HG02943 (cell line): ENCODE measurements at regions not wholly inside any gene's neighbourhood (a gene's known extent, or its start where the extent isn't known, plus 50 kb on each side); places are given as distances from the start of the nearest gene placed in this dataset.

Experiments
- ATAC-seq: cut with Tn5 transposase; IDR thresholded peaks from one replicate; pipeline ENCODE4 v1.9.1; 2021; ENCODE audit warnings: mild to moderate bottlenecking, low read depth, moderate library complexity; ENCODE audit not compliant: unreplicated experiment

DNA sequence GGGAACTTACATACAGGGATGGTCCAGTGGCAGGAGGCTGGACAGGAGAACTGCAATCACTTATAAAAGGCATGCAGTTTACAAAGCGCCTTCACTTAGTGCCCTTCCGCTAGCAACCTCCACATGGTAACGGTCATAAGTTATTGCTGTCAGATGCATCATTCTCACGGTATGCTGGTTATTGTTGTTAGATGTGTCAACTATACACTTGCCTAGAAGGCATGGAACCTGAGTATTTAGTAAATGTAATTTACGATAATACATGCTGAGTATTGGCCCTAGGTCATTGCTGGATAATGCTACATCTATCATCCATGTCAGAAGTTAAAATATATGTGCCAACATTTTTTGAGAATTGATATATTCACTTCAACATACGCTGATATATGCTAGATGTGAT lies 155.1 kb upstream of the MBL2 start:
- no peak for ATAC-seq

DNA sequence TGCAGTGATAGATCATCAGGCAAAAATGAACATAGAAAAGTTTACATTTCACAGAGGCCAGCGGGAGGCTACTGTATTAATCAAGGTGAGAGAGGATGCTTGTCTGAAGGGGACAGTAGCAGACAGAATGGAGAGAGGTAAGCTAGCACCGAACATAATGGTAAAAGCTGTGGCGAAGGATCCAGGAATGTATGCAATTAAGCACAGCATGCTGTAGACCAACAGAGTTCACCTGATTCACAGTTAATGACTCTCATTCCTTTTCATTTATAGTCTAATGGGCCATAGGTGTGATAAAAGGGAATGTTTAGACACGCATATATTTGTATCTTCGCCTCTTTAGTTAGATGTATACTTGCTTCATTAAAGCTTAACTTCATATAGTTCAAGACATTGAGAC lies 150.9 kb upstream of the MBL2 start:
- ATAC-seq, result no peak

DNA sequence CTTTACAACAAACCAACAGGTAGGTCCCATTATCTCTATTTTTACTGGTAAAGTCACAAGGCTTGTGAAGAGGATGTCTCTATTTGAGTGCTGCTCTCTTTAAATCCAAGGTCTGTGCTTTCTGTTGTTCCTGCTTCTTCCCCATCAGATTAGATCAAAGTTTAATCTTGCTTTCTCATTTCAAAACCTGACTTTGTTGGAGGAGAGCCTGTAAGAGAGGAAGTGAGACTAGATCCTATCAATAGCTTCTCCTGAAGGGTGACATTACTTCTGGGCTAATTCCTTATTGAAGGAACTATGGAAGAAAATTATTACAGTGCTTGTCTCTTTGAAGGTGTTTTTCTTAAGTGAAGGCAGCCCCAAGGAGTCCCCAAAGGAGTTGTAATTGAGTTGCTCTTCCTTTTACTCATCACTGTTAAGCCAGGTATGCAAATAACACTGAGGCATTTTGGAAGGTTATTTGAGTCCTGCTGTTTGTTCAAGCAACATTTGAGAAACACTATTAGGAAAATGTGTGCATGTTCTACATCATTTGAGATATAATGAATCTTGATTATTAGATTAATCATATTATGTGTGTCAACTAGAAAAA lies 146.2 kb upstream of the MBL2 start:
- ATAC-seq, result no peak

DNA sequence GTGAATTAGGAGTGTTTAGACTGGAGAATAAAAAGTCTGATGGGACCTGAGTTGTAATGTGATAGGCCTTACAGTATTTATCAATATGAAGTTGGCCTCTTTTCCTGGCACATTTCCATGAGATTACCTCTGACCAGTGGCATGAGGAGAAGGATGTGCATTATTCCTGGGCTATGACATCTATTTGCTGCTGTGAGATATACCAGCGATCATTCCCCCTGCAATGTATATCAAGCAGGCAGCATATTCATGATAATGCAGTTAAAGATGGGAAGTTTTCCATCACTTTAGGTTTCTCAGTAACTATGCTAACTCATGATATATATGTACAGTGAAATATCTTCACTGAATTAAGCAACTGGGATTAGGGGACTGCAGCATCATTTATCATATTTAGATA lies 142.8 kb upstream of the MBL2 start:
- ATAC-seq, result no peak

DNA sequence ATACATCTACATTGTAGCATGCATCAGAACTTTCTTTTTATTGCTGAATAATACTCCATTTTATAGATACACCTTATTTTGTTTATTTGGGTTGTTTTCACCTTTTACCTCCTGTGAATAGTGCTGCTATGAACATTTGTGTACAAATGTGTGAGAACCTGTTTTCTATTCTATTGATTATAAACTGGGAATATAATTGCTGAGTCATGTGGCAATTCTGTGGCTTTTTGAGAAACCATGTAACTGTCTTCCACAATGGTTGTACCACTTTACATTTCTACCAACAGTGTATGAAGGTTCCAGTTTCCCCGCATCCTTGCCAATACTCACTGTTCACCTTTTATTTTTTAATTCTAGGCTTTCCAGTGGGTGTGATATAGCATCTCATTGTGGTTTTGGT lies 138.6 kb upstream of the MBL2 start:
- ATAC-seq, result no peak

DNA sequence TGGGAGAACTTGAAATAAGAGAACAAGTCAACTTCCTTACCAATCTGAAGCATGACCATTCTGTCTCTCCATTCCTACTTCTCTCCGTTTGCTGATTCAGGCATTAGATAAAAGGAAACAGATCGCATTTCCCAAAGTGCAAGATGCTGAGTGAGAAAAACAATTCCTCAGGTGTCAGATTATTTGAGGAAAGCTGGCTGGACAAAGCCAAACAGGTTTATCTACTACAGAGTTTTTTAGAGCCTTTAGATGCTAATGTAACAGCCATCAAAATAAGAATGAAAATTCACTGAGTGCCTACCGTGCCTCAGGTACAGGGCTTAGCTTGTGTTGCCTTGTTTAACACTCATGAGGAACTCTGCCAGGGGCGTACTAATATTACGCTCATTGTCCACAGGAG lies 135.9 kb upstream of the MBL2 start:
- no peak for ATAC-seq

DNA sequence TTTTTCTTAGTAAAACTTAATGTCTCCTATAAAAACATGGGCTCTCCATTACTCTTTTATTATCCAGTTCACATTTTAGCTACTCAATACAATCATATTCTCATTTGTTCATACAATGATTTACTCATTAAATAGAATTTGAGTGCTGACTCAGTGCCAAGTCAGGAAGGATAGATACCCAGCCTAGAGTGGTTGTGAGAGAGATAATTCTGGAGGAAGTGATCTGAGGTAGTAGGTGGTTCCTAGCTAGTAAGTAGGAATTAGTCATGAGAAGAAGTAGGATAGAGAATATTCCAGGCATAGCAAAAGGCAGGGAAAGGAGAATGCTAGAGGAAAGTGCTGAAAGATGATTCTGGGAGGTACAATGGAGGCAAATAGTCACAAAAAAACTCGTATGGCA lies 133.5 kb upstream of the MBL2 start:
- no peak for ATAC-seq

DNA sequence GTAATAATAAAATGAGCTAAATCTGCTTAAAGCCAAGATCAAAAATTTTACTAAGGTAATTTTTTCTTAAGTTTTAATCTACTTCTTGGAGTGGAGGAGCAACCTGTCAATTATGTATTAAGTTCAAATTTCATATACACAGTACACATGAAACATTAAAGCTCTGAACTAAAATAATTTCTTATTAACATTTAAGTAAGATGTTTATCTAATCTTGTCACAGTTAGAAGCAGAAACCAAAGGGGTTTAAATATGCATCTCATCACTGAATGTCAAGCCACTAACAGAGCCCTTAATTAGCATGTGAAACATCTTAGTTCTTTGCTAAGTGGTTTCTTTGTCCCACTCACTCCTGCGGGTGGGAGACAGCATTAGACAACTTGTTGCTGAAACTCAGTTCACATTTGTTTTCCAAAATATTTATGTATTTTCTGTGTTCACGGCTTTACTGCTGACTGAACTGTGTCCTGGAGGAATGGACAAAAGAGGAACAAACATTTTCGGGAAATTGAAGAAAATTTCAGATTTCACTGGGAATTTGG lies 130.9 kb upstream of the MBL2 start:
- ATAC-seq, result no peak

DNA sequence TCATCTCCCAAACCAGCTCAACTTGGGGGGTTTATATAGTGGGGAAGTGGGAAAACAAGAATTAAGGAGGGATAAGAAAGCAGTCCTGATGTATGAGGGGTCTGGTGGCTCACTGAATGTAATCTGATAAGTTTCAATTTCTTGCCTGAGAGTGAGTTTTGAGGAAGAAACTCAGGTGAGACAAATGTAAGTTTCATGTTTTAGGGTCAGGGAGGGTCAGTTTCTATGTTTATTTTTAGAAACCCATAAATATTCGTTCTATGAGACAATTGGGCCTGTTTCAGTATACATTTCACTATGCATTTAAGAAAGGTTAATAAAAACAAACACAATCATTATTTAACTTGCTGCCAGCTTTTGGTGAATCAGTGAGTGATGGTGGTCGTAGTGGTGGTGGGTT lies 128.0 kb upstream of the MBL2 start:
- ATAC-seq, result peak; percentile 78

DNA sequence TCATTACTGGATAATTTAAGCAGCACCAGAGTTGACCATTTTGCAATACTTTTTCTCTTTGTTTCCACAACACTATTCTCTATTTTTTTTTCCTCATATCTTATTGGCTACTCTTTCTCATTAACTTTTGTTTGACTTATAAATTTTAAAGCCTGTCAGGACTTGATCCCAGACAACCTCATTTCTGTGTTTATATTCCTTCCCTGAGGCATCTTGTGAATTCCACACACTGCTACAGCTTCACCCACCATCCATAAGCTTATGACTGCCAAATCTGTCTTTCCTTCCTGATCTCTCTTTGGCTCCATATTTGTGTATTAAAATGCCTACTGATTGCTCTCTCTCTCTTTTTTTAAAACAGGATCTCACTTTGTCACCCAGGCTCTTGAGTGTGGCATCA lies 124.6 kb upstream of the MBL2 start:
- ATAC-seq, result no peak

DNA sequence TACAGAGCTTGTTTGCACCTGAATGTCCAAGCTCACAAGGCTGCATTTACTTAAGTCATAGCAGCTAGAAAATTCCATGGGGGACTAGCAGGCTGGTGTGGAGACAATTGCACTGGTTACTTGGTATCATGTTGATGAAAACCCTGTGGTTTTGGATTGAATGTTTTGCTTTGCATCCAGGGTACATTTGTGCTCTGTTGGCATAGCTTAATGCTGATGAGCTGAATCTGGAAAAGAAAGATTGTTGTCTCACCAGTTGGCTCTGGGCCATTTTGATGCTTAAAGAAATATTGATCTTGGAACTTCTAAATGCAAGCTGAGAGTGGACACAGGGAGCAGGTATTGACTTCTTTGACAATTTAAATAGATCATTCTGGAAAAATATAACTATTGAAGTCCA lies 122.5 kb upstream of the MBL2 start:
- ATAC-seq, result no peak

DNA sequence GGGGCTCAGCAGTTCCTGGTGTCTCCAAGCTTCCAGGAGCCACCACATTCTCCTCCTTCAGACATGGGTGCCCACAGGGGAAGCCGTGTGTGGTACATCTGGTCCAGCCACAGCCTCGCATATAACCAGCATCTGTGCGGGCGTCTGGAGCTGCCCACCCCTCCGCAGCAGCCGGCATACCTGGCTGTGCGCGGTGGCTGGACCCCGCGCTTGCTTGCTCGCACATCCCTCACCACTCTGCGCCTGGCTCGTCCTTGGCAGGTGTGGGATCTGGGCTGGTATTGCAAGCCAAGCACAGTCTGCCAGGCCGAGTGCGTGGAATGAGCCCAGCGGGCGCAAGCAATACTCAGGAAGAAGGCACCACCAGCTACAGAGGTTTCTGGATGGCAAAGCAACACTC lies 117.7 kb upstream of the MBL2 start:
- ATAC-seq, result no peak

DNA sequence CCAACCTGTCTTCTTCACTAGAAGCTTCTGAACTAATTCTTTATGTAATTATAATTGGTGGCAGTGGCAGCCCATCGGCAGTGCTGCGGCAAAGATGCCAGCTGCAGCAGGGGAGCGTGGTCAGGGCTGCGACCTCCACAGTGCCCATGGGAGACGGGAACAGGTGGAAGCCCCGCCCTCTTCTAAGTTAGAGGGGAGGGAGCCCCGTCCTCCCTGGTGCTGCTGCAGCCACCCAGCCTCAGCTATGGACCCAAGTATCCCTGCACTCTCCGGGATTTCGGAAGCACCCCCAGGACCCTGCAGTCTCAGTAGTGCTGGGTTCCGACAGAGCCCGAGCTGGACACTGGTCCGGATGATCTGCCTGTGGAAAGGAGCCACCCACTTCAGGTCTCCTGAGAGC lies 117.0 kb upstream of the MBL2 start:
- ATAC-seq, result no peak

DNA sequence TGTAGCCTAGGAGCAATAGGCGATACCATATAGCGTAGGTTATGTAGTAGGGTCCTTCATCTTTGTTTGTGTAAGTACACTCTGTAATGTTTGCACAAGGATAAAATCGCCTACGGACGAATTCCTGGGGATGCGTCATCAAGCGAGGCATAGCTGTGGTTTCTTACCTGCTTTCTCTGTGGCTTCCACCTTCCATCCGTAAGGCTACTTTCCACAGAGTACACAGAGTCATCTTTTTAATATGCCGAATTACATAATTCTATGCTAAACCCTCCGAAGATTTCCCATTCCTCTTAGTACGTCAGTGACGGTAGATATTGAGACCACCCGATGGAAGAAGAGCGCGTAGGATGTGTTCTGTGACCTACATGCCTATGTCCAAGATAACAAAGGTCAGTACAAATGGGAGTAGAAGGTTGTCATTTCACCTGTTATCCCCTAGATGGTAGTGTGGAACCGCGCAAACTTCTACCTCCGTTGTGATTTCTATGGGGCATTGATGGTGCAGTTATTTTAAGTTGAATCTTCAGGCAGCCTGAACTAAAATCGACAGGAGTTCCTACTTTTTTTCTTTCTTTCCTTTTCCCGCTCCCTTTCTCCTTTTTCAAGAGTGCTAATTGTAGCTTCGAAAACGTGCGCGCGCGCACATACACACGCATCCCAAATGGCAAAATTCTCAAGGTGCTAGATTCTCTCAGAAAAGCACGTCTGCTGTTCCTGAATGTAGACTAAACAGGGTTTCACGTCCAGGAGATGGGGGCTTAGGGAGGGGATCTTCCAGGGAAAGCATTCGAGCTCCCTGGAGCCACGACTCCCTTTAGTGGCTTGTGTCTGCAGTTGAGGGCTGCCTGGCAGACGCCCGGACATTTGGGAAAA lies 111.7 kb upstream of the MBL2 start:
- ATAC-seq, result peak; percentile 90

DNA sequence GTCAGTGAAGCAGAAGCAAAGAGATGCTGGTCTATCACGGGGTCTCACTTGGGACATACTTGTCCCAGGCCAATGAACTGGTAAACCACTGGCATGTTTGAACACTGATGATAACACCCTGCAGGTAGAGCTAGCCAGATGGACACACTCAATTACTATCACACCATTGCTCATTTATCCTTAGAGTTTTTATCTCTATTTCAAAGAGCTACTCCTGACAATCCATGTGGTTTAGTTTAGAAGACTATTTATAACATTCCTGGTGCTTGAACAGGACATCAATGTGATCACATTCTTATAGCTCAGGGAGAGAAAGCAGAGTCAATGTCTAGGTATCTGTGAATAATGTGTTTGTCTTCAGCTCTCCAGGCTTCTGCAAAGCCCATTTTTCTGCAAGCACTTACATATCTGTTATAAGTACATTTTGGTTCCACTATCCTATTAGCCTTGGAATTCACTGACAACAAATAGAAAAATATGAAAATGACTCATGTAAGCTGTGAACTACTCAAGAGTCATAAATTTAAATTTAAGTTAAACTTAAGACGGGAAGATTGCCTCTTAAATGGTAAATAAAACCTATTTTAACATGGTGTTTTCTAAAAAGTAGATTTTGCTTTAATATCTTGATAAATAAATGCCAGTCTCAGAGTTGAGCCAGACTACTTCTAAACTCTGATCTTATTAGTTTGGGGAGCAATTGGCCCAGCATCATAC lies 106.7 kb upstream of the MBL2 start:
- ATAC-seq, result no peak

DNA sequence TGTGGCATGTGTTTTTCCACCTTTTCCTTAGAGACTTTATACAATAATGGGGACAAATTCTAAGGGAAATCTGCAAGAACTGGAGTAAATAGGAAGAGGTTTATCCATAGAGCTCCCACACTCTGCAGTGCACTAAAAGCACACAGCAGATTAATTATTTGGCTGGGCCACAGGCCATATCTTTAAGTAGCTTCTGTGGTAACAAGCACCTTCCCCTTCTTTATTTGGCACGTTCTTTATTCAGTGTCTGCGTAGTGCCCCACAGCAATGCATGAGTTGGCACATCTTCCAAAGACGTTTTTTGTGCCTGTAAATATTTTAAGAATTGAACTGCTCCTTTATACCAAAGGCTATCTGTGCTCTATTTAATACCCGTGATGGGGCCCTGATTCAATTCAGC lies 104.9 kb upstream of the MBL2 start:
- no peak for ATAC-seq

DNA sequence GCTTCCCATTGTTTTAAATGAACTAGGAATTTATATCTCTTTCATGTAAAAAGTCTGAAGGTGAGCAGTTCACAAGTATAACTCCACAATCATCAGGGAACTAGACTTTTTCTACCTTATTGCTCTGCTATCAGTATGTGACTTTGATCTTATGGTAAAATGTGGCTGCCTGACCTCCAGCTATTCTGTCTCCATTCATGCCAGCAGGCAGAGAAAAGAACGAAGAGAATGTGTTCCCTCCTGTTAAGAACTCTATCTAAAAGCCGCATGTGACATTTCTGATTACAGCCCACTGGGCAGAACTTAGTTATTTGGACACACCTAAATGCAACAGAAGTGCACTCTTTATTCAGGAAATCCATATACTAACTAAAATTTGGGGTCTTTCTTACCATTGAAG lies 102.8 kb upstream of the MBL2 start:
- ATAC-seq, result no peak

DNA sequence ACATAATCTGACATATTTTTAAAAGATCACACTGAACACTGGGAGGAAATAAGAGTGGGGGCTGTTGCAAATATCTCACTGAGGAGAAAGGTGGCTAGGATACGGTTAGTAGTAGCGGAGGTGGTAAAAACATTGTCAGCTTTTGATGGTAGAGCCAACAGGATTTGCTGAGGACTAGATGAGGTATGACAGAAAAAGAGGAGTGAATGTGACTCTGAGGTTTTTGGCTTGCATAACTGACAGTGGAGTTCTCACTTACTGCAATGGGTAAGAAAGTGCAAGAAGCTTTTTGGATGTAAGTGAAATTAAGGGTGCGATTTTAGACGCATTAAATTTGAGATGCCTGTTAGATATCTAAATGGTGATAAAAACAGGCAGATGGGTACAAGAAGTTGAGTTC lies 102.0 kb upstream of the MBL2 start:
- ATAC-seq, result no peak

DNA sequence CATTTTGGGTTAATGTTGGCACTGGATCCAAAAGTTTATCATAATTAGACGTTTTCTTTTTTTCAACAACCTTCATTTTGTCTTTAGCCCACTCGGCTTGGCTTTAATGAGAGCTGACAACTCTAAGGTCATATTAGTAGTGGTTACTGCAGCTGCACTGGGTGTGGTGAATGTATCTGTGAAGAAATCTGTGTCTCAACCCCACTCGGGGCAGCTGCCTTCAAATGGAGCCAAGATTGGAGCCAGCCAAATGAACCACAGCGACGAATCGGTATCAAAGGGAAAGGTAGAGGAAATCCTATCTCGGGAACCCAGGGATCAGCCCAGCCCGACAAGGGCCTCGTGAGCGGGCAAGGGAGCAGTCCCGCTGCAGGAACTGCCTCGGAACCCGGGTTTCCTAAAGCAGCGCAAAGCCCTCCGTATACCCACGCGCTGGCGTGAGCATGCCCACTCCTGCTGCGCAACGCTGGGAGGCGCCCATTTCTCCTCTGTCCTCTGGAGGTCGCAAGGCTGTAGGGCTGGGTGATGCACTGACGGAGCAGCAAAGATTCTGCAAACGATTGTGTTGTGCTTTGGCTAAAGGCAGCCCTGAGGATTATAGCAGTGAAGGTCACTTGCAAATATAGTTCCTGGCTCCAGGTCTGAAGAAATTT lies 98.7 kb upstream of the MBL2 start:
- ATAC-seq, result no peak

DNA sequence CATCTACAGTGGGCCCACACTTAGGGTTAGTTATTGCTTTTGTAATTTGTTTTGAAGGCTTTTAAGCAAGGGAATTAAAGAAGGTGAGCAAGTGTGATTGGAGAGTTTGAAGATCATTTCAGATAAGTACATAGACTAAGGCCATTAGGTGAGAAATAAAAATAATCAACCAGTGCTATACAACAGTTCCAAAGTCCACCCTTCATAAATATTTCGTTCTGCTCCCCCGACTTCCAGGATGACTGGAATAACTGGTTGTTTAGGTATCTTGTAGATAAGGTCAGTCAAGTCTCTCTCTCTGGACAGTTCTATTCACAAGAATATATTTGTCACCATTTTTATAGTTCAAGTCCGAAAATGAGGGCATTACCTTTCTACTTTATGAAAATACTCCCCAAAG lies 98.0 kb upstream of the MBL2 start:
- ATAC-seq, result no peak

DNA sequence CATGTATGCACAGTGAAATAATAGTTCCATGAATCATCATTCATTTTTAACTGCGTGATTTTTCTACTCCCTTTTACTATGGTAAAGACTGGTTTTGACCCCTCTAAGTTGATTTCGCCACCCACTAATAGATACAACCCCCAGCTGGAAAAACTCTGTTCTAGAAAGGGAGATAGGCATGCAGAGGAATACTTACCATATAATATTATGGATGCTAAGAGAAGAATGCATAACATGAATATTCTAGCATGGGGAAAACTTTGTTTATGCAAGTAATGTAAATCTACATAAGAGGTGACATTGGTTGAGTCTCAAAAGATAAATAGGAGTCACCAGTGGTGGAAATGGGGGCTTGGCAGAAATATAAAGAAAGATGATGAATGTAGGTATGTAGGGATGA lies 97.3 kb upstream of the MBL2 start:
- ATAC-seq, result no peak
